ENCODE measurements at regions not wholly inside any gene's neighbourhood (a gene's known extent, or its start where the extent isn't known, plus 50 kb on each side); places are given as distances from the start of the nearest gene placed in this dataset.
A peak's percentile ranks its signal among the peaks of the same experiment; 100 is the strongest.

DNA sequence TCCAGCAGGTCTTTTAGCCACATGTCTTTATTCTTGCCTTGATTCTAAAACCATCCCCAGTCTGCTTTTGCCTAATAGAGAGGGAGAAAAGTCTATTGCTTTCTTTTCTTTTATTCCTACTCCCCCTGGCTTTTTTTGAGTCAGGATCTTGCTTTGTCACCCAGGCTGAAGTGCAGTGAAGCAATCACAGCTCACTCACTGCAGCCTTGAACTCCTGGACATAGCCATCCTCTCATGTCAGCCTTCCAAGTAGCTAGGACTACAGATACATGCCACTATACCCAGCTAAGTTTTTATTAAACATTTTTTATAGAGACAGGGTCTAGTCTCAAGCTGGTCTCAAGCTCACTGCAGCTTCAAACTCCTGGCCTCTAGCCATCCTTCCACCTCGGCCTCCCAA, 72.5 kb upstream of the PAXBP1 start:
- intact Hi-C loops (cut with micrococcal nuclease): loop anchor here (5.0 kb wide), 1 partner anchor 603 kb away; no protein-coding TSS in a partner anchor
- CTCF ChIA-PET: interaction anchor here (1.2 kb wide), 2 partner anchors 68 to 72 kb away, joined by 3 to 4 read pairs; no protein-coding TSS in a partner anchor
- Histone ChIP-seq H3K4me2 (ENCODE audit: low read length) (peak overlapping the region; percentile 22; the same call in 1 of the 2 replicates), H3K79me2 (ENCODE audit: insufficient read depth, low read length) (no peaks in the 10 kb centered on the region), H3K9me2 (ENCODE audit: insufficient read depth) (no peaks in the 10 kb centered on the region), H2AFZ (ENCODE audit: low read depth, low read length, poor library complexity, severe bottlenecking) (no peak overlapping the region), H3K27ac (ENCODE audit: low read depth, low read length) (no peak overlapping the region), H3K4me1 (ENCODE audit: control insufficient read depth in 1 of 2, insufficient read depth in 2 of 2, low read length in 2 of 2) (peaks cover 9 to 13% of the 10 kb centered on the region in 2 experiments; a peak in 3 of 4 replicates), H3K36me3 (ENCODE audit: control insufficient read depth in 1 of 2, insufficient read depth in 2 of 2, low read length in 2 of 2) (no peaks in the 10 kb centered on the region), H3K9ac (ENCODE audit: low read length) (no peak overlapping the region), H4K20me1 (ENCODE audit: insufficient read depth) (no peaks in the 10 kb centered on the region), H3K27me3 (ENCODE audit: insufficient read depth, low read length) (peaks cover 36% of the 10 kb centered on the region), H3K9me3 (ENCODE audit: control insufficient read depth in 1 of 2, insufficient read depth in 1 of 2, low read depth in 1 of 2, low read length in 2 of 2) (no peaks in the 10 kb centered on the region), H3K4me3 (replicated peaks in 1 of 2; ENCODE audit: low read depth in 1 of 2, low read length in 2 of 2) (no peak overlapping the region)
- BruUV-seq (replicated peaks): no TSS peak
- ATAC-seq: no peak
- RAD21 ChIA-PET (ENCODE audit: low non-redundant PET in 1 of 2, low total read pairs in 2 of 2, uncharacterized antibody in 2 of 2, unreplicated experiment in 2 of 2): no interaction called here
- POLR2A ChIA-PET: no interaction called here
- TF ChIP-seq JUND (IDR thresholded peaks at IDR 0.05) (no peak), EZH2 (IDR thresholded peaks at IDR 0.05) (no peak), YY1 (IDR thresholded peaks at IDR 0.05; ENCODE audit: extremely low read depth, insufficient replicate concordance, low read depth, low read length) (no peak), SP1 (IDR thresholded peaks at IDR 0.05; ENCODE audit: low read depth) (no peak), RAD21 (IDR thresholded peaks at IDR 0.05; ENCODE audit: low read depth) (no peak), POLR2A (IDR thresholded peaks at IDR 0.05; ENCODE audit: borderline replicate concordance, extremely low read depth, insufficient read depth, insufficient read length) (no peak), EZH2phosphoT487 (IDR thresholded peaks at IDR 0.05; ENCODE audit: borderline replicate concordance) (no peak), ZNF274 (IDR thresholded peaks at IDR 0.05; ENCODE audit: low read depth, low read length) (no peak), ELF1 (IDR thresholded peaks at IDR 0.05; ENCODE audit: borderline replicate concordance, low read depth) (no peak), SIN3A (IDR thresholded peaks at IDR 0.05; ENCODE audit: low read depth) (no peak), SRF (IDR thresholded peaks at IDR 0.05; ENCODE audit: low read depth) (no peak)
- TF ChIP-seq, protein P1, sequence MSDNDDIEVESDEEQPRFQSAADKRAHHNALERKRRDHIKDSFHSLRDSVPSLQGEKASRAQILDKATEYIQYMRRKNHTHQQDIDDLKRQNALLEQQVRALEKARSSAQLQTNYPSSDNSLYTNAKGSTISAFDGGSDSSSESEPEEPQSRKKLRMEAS (IDR thresholded peaks at IDR 0.05): no peak
- TF ChIP-seq, protein P2, sequence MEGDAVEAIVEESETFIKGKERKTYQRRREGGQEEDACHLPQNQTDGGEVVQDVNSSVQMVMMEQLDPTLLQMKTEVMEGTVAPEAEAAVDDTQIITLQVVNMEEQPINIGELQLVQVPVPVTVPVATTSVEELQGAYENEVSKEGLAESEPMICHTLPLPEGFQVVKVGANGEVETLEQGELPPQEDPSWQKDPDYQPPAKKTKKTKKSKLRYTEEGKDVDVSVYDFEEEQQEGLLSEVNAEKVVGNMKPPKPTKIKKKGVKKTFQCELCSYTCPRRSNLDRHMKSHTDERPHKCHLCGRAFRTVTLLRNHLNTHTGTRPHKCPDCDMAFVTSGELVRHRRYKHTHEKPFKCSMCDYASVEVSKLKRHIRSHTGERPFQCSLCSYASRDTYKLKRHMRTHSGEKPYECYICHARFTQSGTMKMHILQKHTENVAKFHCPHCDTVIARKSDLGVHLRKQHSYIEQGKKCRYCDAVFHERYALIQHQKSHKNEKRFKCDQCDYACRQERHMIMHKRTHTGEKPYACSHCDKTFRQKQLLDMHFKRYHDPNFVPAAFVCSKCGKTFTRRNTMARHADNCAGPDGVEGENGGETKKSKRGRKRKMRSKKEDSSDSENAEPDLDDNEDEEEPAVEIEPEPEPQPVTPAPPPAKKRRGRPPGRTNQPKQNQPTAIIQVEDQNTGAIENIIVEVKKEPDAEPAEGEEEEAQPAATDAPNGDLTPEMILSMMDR (IDR thresholded peaks at IDR 0.05 in 2 of 3, conservative IDR thresholded peaks at IDR 0.05 in 1 of 3; ENCODE audit: borderline replicate concordance in 1 of 3, insufficient read depth in 1 of 3, low read depth in 2 of 3, low read length in 2 of 3): no peak
- TF ChIP-seq, protein P3, sequence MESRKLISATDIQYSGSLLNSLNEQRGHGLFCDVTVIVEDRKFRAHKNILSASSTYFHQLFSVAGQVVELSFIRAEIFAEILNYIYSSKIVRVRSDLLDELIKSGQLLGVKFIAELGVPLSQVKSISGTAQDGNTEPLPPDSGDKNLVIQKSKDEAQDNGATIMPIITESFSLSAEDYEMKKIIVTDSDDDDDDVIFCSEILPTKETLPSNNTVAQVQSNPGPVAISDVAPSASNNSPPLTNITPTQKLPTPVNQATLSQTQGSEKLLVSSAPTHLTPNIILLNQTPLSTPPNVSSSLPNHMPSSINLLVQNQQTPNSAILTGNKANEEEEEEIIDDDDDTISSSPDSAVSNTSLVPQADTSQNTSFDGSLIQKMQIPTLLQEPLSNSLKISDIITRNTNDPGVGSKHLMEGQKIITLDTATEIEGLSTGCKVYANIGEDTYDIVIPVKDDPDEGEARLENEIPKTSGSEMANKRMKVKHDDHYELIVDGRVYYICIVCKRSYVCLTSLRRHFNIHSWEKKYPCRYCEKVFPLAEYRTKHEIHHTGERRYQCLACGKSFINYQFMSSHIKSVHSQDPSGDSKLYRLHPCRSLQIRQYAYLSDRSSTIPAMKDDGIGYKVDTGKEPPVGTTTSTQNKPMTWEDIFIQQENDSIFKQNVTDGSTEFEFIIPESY (IDR thresholded peaks at IDR 0.05; ENCODE audit: extremely low read depth, insufficient replicate concordance, low read length): no peak
- TF ChIP-seq, protein P4, sequence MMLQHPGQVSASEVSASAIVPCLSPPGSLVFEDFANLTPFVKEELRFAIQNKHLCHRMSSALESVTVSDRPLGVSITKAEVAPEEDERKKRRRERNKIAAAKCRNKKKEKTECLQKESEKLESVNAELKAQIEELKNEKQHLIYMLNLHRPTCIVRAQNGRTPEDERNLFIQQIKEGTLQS (IDR thresholded peaks at IDR 0.05): no peak
- no peak for DNase-seq (ENCODE audit: low read depth, low spot score)

Data from HCT116 (cell line).